ENCODE measurements at regions not wholly inside any gene's neighbourhood (a gene's known extent, or its start where the extent isn't known, plus 50 kb on each side); places are given as distances from the start of the nearest gene placed in this dataset.

- no peak for TF ChIP-seq POLR2A (IDR thresholded peaks at IDR 0.05)
- TF ChIP-seq, protein P1, sequence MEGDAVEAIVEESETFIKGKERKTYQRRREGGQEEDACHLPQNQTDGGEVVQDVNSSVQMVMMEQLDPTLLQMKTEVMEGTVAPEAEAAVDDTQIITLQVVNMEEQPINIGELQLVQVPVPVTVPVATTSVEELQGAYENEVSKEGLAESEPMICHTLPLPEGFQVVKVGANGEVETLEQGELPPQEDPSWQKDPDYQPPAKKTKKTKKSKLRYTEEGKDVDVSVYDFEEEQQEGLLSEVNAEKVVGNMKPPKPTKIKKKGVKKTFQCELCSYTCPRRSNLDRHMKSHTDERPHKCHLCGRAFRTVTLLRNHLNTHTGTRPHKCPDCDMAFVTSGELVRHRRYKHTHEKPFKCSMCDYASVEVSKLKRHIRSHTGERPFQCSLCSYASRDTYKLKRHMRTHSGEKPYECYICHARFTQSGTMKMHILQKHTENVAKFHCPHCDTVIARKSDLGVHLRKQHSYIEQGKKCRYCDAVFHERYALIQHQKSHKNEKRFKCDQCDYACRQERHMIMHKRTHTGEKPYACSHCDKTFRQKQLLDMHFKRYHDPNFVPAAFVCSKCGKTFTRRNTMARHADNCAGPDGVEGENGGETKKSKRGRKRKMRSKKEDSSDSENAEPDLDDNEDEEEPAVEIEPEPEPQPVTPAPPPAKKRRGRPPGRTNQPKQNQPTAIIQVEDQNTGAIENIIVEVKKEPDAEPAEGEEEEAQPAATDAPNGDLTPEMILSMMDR (IDR thresholded peaks at IDR 0.05 in 4 of 5, conservative IDR thresholded peaks at IDR 0.05 in 1 of 5) = no peak
Observed at GRCh38 chr1:193590102-193590501, 403.7 kb upstream of the B3GALT2 start.
